ENCODE measurements at regions not wholly inside any gene's neighbourhood (a gene's known extent, or its start where the extent isn't known, plus 50 kb on each side); places are given as distances from the start of the nearest gene placed in this dataset.

GRCh38 chr2:37833423-37833822 is 91.7 kb upstream of the RMDN2 start:
- no peak for DNase-seq
- no peaks in the 10 kb centered on the region for H3K36me3 ChIP-seq (ENCODE audit: control insufficient read depth in 2 of 3, insufficient read depth in 3 of 3, low read length in 3 of 3)
- intact Hi-C loops (cut with DNase I): loop anchor here (5.0 kb wide), 1 partner anchor 421 kb away; no protein-coding TSS in a partner anchor
- TF ChIP-seq, protein P1, sequence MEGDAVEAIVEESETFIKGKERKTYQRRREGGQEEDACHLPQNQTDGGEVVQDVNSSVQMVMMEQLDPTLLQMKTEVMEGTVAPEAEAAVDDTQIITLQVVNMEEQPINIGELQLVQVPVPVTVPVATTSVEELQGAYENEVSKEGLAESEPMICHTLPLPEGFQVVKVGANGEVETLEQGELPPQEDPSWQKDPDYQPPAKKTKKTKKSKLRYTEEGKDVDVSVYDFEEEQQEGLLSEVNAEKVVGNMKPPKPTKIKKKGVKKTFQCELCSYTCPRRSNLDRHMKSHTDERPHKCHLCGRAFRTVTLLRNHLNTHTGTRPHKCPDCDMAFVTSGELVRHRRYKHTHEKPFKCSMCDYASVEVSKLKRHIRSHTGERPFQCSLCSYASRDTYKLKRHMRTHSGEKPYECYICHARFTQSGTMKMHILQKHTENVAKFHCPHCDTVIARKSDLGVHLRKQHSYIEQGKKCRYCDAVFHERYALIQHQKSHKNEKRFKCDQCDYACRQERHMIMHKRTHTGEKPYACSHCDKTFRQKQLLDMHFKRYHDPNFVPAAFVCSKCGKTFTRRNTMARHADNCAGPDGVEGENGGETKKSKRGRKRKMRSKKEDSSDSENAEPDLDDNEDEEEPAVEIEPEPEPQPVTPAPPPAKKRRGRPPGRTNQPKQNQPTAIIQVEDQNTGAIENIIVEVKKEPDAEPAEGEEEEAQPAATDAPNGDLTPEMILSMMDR (IDR thresholded peaks at IDR 0.05; ENCODE audit: borderline replicate concordance, extremely low read depth, insufficient read depth): no peak
- no peak overlapping the region for H3K27ac ChIP-seq (ENCODE audit: low read depth in 2 of 2, low read length in 2 of 2)
- no peak overlapping the region for H3K4me3 ChIP-seq (ENCODE audit: low read length in 3 of 3)
- peaks cover 0 to 2% (median 0%) of the 10 kb centered on the region in 3 donors for H3K9me3 ChIP-seq (ENCODE audit: control insufficient read depth in 2 of 3, insufficient read depth in 1 of 3, low read length in 3 of 3)
- no peaks in the 10 kb centered on the region for H3K27me3 ChIP-seq (ENCODE audit: control insufficient read depth, insufficient read depth, low read length)
- no peak overlapping the region for H3K9ac ChIP-seq (ENCODE audit: low read length in 3 of 3)
- no peak for FAIRE-seq
- no peaks in the 10 kb centered on the region for H3K4me1 ChIP-seq (ENCODE audit: control insufficient read depth in 2 of 3, insufficient read depth in 2 of 3, low read depth in 1 of 3, low read length in 3 of 3)

DNA sequence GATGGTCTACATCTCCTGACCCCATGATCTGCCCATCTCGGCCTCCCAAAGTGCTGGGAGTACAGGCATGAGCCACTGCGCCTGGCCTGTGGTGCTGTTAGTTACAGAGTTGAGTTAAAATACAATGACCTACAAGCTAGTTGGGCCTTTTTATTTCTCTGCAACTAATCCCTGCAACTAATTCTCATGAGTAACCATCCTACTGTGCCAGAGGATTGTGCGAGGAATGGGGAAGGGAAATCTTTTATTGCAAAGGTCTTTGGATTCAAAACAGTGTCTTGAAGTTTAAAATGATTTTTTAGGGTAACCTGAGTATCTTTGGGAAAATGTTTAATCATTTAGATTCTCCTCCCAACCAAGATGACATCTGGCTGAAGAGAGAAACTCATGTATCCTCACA is 88.8 kb upstream of the RMDN2 start:
- no peaks in the 10 kb centered on the region for H3K36me3 ChIP-seq (ENCODE audit: control insufficient read depth in 2 of 3, insufficient read depth in 3 of 3, low read length in 3 of 3)
- intact Hi-C loops (cut with DNase I): no loop called here
- TF ChIP-seq, protein P1 (IDR thresholded peaks at IDR 0.05; ENCODE audit: borderline replicate concordance, extremely low read depth, insufficient read depth): no peak
- H3K27ac ChIP-seq (ENCODE audit: low read depth in 2 of 2, low read length in 2 of 2): no peak overlapping the region
- H3K27me3 ChIP-seq (ENCODE audit: control insufficient read depth, insufficient read depth, low read length): no peaks in the 10 kb centered on the region
- FAIRE-seq (no peak), DNase-seq (no peak)
- H3K9ac ChIP-seq (ENCODE audit: low read length in 3 of 3): no peak overlapping the region
- no peaks in the 10 kb centered on the region for H3K4me1 ChIP-seq (ENCODE audit: control insufficient read depth in 2 of 3, insufficient read depth in 2 of 3, low read depth in 1 of 3, low read length in 3 of 3)
- no peak overlapping the region for H3K4me3 ChIP-seq (ENCODE audit: low read length in 3 of 3)
- H3K9me3 ChIP-seq (ENCODE audit: control insufficient read depth in 2 of 3, insufficient read depth in 1 of 3, low read length in 3 of 3): peaks cover 0 to 2% (median 0%) of the 10 kb centered on the region in 3 donors

GRCh38 chr2:37836711-37837110 is 88.4 kb upstream of the RMDN2 start:
- intact Hi-C loops (cut with DNase I): no loop called here
- no peak overlapping the region for H3K4me3 ChIP-seq (ENCODE audit: low read length in 3 of 3)
- H3K4me1 ChIP-seq (ENCODE audit: control insufficient read depth in 2 of 3, insufficient read depth in 2 of 3, low read depth in 1 of 3, low read length in 3 of 3): no peaks in the 10 kb centered on the region
- H3K27ac ChIP-seq (ENCODE audit: low read depth in 2 of 2, low read length in 2 of 2): no peak overlapping the region
- DNase-seq (no peak), FAIRE-seq (no peak)
- H3K9me3 ChIP-seq (ENCODE audit: control insufficient read depth in 2 of 3, insufficient read depth in 1 of 3, low read length in 3 of 3): peaks cover 0 to 2% (median 0%) of the 10 kb centered on the region in 3 donors
- H3K36me3 ChIP-seq (ENCODE audit: control insufficient read depth in 2 of 3, insufficient read depth in 3 of 3, low read length in 3 of 3): no peaks in the 10 kb centered on the region
- no peaks in the 10 kb centered on the region for H3K27me3 ChIP-seq (ENCODE audit: control insufficient read depth, insufficient read depth, low read length)
- no peak overlapping the region for H3K9ac ChIP-seq (ENCODE audit: low read length in 3 of 3)
- TF ChIP-seq, protein P1 (IDR thresholded peaks at IDR 0.05; ENCODE audit: borderline replicate concordance, extremely low read depth, insufficient read depth): no peak

All from kidney (tissue), 13 donors.